HEK293T (cell line): ENCODE measurements at regions not wholly inside any gene's neighbourhood (a gene's known extent, or its start where the extent isn't known, plus 50 kb on each side); places are given as distances from the start of the nearest gene placed in this dataset.

Source experiments
- CTCF ChIA-PET: fragments of 350-600 bp; formaldehyde crosslinking; extraction: SDS; loops from one replicate; lab custom pipeline; 2021; ENCODE audit warnings: antibody characterized with exemption, inconsistent platforms; lab: Yijun Ruan, JAX
- POLR2A ChIA-PET: fragments of 350-600 bp; formaldehyde crosslinking; extraction: SDS; loops from one replicate; lab custom pipeline; 2020; ENCODE audit warnings: antibody characterized with exemption, inconsistent platforms; lab: Yijun Ruan, JAX
- DNase-seq: peaks from one replicate; pipeline ENCODE4 v3.0.0; 2012; ENCODE audit warnings: mixed read lengths; ENCODE audit errors: extremely low spot score
- ARNT ChIP-seq: fragments of 450-650 bp; IDR thresholded peaks from 2 replicates; pipeline ENCODE4 v1.6.1; 2017; ENCODE audit warnings: mild to moderate bottlenecking
- BHLHE40 ChIP-seq: fragments of 450-650 bp; IDR thresholded peaks from 2 replicates; pipeline ENCODE4 v1.6.1; 2016; ENCODE audit warnings: mild to moderate bottlenecking, moderate library complexity, borderline replicate concordance
- CTBP1 ChIP-seq: fragments of 450-650 bp; IDR thresholded peaks from 2 replicates; pipeline ENCODE4 v1.6.1; 2016; ENCODE audit warnings: borderline replicate concordance
- ELF4 ChIP-seq: fragments of 450-650 bp; IDR thresholded peaks from 2 replicates; pipeline ENCODE4 v1.6.1; 2017; ENCODE audit warnings: antibody characterized with exemption
- FOXA1 ChIP-seq: fragments of 450-650 bp; IDR thresholded peaks from 2 replicates; pipeline ENCODE4 v1.6.1; 2016; ENCODE audit warnings: mild to moderate bottlenecking
- FOXK2 ChIP-seq: fragments of 450-650 bp; IDR thresholded peaks from 2 replicates; pipeline ENCODE4 v1.6.1; 2016; ENCODE audit warnings: mild to moderate bottlenecking
- FOXM1 ChIP-seq: fragments of 450-650 bp; IDR thresholded peaks from 2 replicates; pipeline ENCODE4 v1.6.1; 2017; ENCODE audit warnings: mild to moderate bottlenecking, borderline replicate concordance
- HDGF ChIP-seq: fragments of 450-650 bp; IDR thresholded peaks from 2 replicates; pipeline ENCODE4 v1.6.1; 2017; ENCODE audit warnings: antibody characterized with exemption, borderline replicate concordance
- L3MBTL2 ChIP-seq: fragments of 450-650 bp; conservative IDR thresholded peaks from 2 replicates; pipeline ENCODE4 v1.6.1; 2016; ENCODE audit warnings: mild to moderate bottlenecking
- LEF1 ChIP-seq: fragments of 450-650 bp; IDR thresholded peaks from 2 replicates; pipeline ENCODE4 v1.6.1; 2017; ENCODE audit warnings: mild to moderate bottlenecking, borderline replicate concordance
- NFRKB ChIP-seq: fragments of 450-650 bp; IDR thresholded peaks from 2 replicates; pipeline ENCODE4 v1.6.1; 2016; ENCODE audit warnings: mild to moderate bottlenecking, moderate library complexity
- PKNOX1 ChIP-seq: fragments of 450-650 bp; IDR thresholded peaks from 2 replicates; pipeline ENCODE4 v1.6.1; 2016
- SP1 ChIP-seq: fragments of 450-650 bp; IDR thresholded peaks from 2 replicates; pipeline ENCODE4 v1.6.1; 2017
- SUZ12 ChIP-seq: fragments of 450-650 bp; IDR thresholded peaks from 2 replicates; pipeline ENCODE4 v1.6.1; 2016; ENCODE audit warnings: mild to moderate bottlenecking
- TARDBP ChIP-seq: fragments of 450-650 bp; IDR thresholded peaks from 2 replicates; pipeline ENCODE4 v1.6.1; 2016
- ZNF384 ChIP-seq: fragments of 450-650 bp; IDR thresholded peaks from 2 replicates; pipeline ENCODE4 v1.6.1; 2016

DNA sequence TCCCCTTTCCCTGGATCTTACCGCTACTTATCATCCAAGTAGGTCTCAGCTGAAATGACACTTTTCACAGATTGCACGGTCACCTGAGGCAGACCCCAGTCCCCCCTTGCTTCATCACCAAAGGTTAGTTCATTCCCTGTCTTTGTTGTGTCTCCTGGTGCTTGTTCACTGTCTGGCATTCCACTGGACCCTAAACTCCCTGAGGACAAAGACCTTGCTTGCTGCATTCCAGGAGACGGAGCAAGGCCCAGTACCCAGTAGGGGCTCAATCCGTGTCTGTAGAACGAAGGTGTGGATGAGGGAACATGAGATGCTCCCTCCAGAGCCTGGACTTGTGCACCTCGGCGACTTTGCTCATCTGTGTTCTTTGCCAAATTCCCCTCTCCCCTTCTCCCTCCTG is 160.0 kb downstream of the RAB11FIP2 start:
- no peak for DNase-seq
- CTCF ChIA-PET: no interaction called here
- no peak for TF ChIP-seq L3MBTL2
- TF ChIP-seq LEF1: no peak
- no peak for TF ChIP-seq TARDBP
- TF ChIP-seq CTBP1: no peak
- TF ChIP-seq FOXM1: no peak
- no peak for TF ChIP-seq NFRKB
- TF ChIP-seq BHLHE40: no peak
- no peak for TF ChIP-seq ARNT
- POLR2A ChIA-PET: no interaction called here

- TF ChIP-seq FOXK2: no peak
- no peak for TF ChIP-seq ARNT
- TF ChIP-seq FOXM1: no peak
- ChIA-PET CTCF (no interaction called here), POLR2A (no interaction called here)
- DNase-seq: no peak
Measured at GRCh38 chr10:117889664-117890063, 157.1 kb downstream of the RAB11FIP2 start.

DNA sequence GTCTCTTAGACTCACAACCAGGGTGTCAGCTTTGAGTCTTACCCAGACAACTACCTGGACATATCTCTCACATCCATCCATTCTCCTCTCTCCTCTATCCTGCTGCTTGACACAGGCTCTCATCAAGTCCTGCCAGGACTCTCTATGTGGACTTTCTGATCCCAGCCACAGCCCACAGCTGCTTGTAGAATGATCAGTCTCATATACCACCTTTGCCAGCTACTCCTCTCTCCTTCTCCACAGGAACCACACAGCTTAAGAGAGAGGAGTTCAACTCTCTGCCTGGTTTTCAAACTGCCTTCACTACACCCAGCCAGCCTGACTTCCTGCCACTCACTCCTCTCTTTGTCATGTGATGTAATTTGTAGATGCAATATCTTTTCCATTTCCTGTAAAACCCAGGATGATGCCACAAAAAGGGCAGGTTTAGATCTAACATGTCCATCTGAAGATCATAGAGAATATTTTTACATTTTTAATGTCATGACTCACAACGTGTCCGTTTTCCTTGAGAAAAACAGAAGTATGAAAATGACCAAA is 154.0 kb downstream of the RAB11FIP2 start:
- no peak for DNase-seq
- ChIA-PET CTCF (no interaction called here), POLR2A (no interaction called here)
- TF ChIP-seq ZNF384 (no peak), FOXA1 (no peak), FOXK2 (no peak), HDGF (no peak), L3MBTL2 (no peak), SP1 (no peak), CTBP1 (no peak), PKNOX1 (no peak), FOXM1 (no peak), BHLHE40 (no peak), NFRKB (no peak), ELF4 (no peak), TARDBP (no peak), SUZ12 (no peak), LEF1 (no peak)

DNA sequence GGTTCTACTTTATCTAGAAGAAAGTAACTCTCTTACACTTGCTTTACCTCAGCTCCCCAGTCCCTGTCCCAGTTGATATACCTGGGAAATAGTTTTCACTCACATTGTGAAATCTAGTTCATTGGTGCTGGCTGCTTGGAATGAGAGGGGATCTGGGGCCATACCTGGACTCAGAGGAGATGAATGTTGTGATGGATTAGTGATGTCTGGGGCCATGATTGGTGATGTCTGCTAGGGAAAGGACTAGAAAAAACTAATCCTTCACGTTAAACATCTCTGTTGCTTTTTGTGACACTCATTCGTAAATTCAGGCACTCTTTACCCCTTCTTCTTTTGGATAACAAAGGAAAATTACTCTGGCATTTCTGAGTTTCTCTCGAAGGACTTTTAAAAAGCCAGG is 152.4 kb downstream of the RAB11FIP2 start:
- no peak for DNase-seq
- no peak for TF ChIP-seq NFRKB
- TF ChIP-seq LEF1: no peak
- TF ChIP-seq FOXK2: no peak
- no peak for TF ChIP-seq CTBP1
- TF ChIP-seq BHLHE40: no peak
- TF ChIP-seq SUZ12: no peak
- no peak for TF ChIP-seq FOXM1
- TF ChIP-seq HDGF: no peak
- TF ChIP-seq SP1: no peak
- TF ChIP-seq FOXA1: no peak
- TF ChIP-seq ZNF384: no peak
- no peak for TF ChIP-seq ELF4
- TF ChIP-seq L3MBTL2: no peak
- TF ChIP-seq ARNT: no peak
- TF ChIP-seq TARDBP: no peak
- TF ChIP-seq PKNOX1: no peak
- POLR2A ChIA-PET: no interaction called here
- CTCF ChIA-PET: no interaction called here

- POLR2A ChIA-PET: no interaction called here
- TF ChIP-seq NFRKB: no peak
- no peak for TF ChIP-seq LEF1
- no peak for TF ChIP-seq ELF4
- TF ChIP-seq L3MBTL2: no peak
- TF ChIP-seq ZNF384: no peak
- TF ChIP-seq FOXK2: no peak
- no peak for TF ChIP-seq SUZ12
- TF ChIP-seq HDGF: no peak
- DNase-seq: no peak
- CTCF ChIA-PET: no interaction called here
Measured at GRCh38 chr10:117896517-117896916, 150.2 kb downstream of the RAB11FIP2 start.

DNA sequence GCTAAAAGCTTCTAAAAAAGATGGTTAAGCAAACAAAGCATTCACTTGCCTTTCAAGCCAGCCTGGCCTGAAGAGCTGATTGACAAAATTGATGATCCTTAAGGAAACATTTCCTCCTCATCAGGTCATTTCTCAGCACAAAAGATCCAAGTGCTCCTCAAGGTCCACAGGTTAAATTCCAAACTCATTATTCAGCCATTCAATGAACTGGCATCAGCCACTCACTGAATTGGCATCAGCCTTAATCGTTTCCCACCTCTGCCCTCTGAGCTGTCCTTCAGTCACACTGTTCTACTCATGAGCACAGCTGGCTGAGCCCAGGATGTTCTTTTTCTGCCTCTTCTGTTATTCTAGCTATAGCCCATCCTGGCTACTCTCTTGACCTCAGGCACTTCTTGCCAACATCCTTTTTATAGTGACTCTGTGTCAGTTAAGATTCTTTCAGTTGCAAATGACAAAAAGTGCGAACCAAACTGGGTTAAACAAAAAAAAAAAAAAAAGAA is 147.5 kb downstream of the RAB11FIP2 start:
- POLR2A ChIA-PET: no interaction called here
- CTCF ChIA-PET: interaction anchor here (0.6 kb wide), 1 partner anchor 14 kb away, joined by 3 read pairs; no protein-coding TSS in a partner anchor
- no peak for TF ChIP-seq SP1
- TF ChIP-seq SUZ12: no peak
- no peak for TF ChIP-seq CTBP1
- TF ChIP-seq L3MBTL2: no peak
- TF ChIP-seq TARDBP: no peak
- no peak for TF ChIP-seq PKNOX1
- TF ChIP-seq FOXK2: no peak
- no peak for TF ChIP-seq HDGF
- no peak for TF ChIP-seq ARNT
- no peak for TF ChIP-seq FOXM1
- TF ChIP-seq ZNF384: no peak
- TF ChIP-seq LEF1: no peak
- no peak for TF ChIP-seq ELF4
- TF ChIP-seq NFRKB: no peak
- TF ChIP-seq BHLHE40: no peak
- TF ChIP-seq FOXA1: no peak
- no peak for DNase-seq
